ENCODE measurements at regions not wholly inside any gene's neighbourhood (a gene's known extent, or its start where the extent isn't known, plus 50 kb on each side); places are given as distances from the start of the nearest gene placed in this dataset.

- TF ChIP-seq, protein P1, sequence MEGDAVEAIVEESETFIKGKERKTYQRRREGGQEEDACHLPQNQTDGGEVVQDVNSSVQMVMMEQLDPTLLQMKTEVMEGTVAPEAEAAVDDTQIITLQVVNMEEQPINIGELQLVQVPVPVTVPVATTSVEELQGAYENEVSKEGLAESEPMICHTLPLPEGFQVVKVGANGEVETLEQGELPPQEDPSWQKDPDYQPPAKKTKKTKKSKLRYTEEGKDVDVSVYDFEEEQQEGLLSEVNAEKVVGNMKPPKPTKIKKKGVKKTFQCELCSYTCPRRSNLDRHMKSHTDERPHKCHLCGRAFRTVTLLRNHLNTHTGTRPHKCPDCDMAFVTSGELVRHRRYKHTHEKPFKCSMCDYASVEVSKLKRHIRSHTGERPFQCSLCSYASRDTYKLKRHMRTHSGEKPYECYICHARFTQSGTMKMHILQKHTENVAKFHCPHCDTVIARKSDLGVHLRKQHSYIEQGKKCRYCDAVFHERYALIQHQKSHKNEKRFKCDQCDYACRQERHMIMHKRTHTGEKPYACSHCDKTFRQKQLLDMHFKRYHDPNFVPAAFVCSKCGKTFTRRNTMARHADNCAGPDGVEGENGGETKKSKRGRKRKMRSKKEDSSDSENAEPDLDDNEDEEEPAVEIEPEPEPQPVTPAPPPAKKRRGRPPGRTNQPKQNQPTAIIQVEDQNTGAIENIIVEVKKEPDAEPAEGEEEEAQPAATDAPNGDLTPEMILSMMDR (IDR thresholded peaks at IDR 0.05) = no peak
- Mint-ChIP-seq H3K4me3 (ENCODE audit: unreplicated experiment) (no peak overlapping the region), H3K36me3 (ENCODE audit: low read depth) (no peaks in the 10 kb centered on the region), H3K27ac (ENCODE audit: unreplicated experiment) (no peak overlapping the region), H3K9me3 (ENCODE audit: low read depth) (no peaks in the 10 kb centered on the region), H3K4me1 (ENCODE audit: low read depth) (no peaks in the 10 kb centered on the region), H3K27me3 (ENCODE audit: low read depth) (no peaks in the 10 kb centered on the region)
- DNase-seq (ENCODE audit: low spot score) = no peak
Measured at GRCh38 chr3:115415246-115415996, 207.9 kb upstream of the GAP43 start.

- DNase-seq (ENCODE audit: low spot score) = no peak
- no peak overlapping the region for H3K27ac Mint-ChIP-seq (ENCODE audit: unreplicated experiment)
- H3K4me3 Mint-ChIP-seq (ENCODE audit: unreplicated experiment) = no peak overlapping the region
- no peaks in the 10 kb centered on the region for H3K27me3 Mint-ChIP-seq (ENCODE audit: low read depth)
- no peaks in the 10 kb centered on the region for H3K36me3 Mint-ChIP-seq (ENCODE audit: low read depth)
- TF ChIP-seq, protein P1 (IDR thresholded peaks at IDR 0.05) = no peak
- no peaks in the 10 kb centered on the region for H3K9me3 Mint-ChIP-seq (ENCODE audit: low read depth)
- H3K4me1 Mint-ChIP-seq (ENCODE audit: low read depth) = no peaks in the 10 kb centered on the region
Measured at GRCh38 chr3:115418583-115418982, 204.7 kb upstream of the GAP43 start.

GRCh38 chr3:115420086-115420485, 203.2 kb upstream of the GAP43 start:
- DNase-seq (ENCODE audit: low spot score) = no peak
- Mint-ChIP-seq H3K4me3 (ENCODE audit: unreplicated experiment) (no peak overlapping the region), H3K4me1 (ENCODE audit: low read depth) (no peaks in the 10 kb centered on the region), H3K36me3 (ENCODE audit: low read depth) (no peaks in the 10 kb centered on the region), H3K27ac (ENCODE audit: unreplicated experiment) (no peak overlapping the region), H3K27me3 (ENCODE audit: low read depth) (no peaks in the 10 kb centered on the region), H3K9me3 (ENCODE audit: low read depth) (no peaks in the 10 kb centered on the region)
- TF ChIP-seq, protein P1 (IDR thresholded peaks at IDR 0.05) = no peak

DNA sequence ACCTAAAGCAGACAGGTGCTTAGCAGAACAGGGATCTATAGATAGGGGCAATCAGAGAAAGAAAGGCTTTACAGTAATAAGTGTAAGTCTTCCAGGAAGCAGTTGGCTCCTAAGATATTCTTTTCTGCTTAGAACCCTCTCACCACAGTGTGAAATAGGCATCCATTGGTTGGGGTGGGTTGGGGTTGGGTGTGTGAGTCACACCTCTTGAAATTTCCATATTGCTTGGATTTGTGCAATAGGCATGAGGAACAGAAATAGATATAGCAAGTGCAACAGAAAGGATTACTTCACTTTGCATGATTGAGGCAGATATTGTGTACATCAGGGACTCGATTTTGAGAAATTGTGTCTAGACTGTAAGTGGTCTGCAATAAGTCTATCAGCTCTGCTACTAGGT, 200.1 kb upstream of the GAP43 start:
- no peak for DNase-seq (ENCODE audit: low spot score)
- Mint-ChIP-seq H3K27me3 (ENCODE audit: low read depth) (no peaks in the 10 kb centered on the region), H3K4me3 (ENCODE audit: unreplicated experiment) (no peak overlapping the region), H3K4me1 (ENCODE audit: low read depth) (no peaks in the 10 kb centered on the region), H3K9me3 (ENCODE audit: low read depth) (no peaks in the 10 kb centered on the region), H3K36me3 (ENCODE audit: low read depth) (no peaks in the 10 kb centered on the region), H3K27ac (ENCODE audit: unreplicated experiment) (no peak overlapping the region)
- TF ChIP-seq, protein P1 (IDR thresholded peaks at IDR 0.05) = no peak

DNA sequence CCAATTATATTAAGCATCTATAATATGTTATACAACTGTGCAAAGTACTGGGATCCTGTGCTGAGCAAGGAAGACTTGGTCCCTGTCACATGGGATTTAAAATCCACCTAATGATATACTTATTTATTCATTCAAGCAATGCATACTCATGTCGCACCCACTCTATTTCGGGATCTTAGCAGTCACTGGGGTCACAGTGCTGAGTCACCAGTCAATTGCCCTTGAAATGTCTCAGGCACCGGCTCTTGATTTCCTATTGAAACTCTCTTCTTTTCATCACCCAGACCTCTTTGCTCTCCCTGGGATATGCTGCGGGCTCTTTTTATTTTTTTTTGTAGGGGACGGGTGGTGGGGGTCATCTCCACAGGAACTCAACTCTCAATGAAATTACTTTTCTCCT, 194.5 kb upstream of the GAP43 start:
- DNase-seq (ENCODE audit: low spot score) = no peak
- Mint-ChIP-seq H3K27ac (ENCODE audit: unreplicated experiment) (no peak overlapping the region), H3K9me3 (ENCODE audit: low read depth) (no peaks in the 10 kb centered on the region), H3K36me3 (ENCODE audit: low read depth) (no peaks in the 10 kb centered on the region), H3K27me3 (ENCODE audit: low read depth) (no peaks in the 10 kb centered on the region), H3K4me1 (ENCODE audit: low read depth) (peaks cover 7% of the 10 kb centered on the region), H3K4me3 (ENCODE audit: unreplicated experiment) (no peak overlapping the region)
- TF ChIP-seq, protein P1 (IDR thresholded peaks at IDR 0.05) = no peak
